ENCODE measurements at regions not wholly inside any gene's neighbourhood (a gene's known extent, or its start where the extent isn't known, plus 50 kb on each side); places are given as distances from the start of the nearest gene placed in this dataset.

DNA sequence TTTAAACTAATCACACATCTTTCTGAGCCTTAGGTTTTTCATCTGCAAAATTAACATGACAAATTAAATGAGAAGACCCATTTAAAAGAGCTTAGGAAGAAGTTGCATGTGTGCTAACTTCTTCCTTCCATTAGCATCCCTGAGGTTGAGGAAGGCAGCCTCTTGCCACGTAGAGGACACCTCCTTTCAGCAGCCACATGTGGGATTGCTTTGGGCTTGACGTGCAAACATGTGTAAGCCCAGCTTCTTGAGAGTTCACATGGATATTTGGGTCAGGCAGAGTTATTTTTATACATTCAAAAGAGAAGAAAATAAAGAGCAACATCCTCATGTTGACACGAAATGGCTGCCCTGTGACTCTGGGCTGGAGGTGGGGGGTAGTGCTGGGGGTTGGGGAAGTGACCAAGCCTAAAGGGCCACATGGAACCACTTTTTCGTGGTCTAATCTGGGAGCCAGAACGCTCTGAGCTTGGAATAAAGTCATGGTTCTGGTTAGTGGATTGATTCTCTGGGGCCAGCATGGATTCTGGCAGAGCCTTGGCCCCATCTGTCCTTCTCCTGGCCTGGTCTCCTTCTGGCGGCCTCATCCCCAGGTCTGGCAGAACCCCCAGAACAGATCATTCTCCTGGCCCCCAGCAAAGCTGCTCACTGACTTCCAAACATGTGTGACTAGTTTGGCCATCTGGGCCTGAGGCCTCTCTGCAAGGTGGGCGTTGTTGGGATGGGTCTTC, 137.1 kb upstream of the USP24 start:
- Histone ChIP-seq H3K4me1 (peaks cover 21% of the 10 kb centered on the region), H3K27ac (peak overlapping the region; percentile 53), H3K36me3 (no peaks in the 10 kb centered on the region), H3K4me3 (no peak overlapping the region), H3K9me3 (no peaks in the 10 kb centered on the region), H3K27me3 (no peaks in the 10 kb centered on the region)
- TF ChIP-seq, protein P1, sequence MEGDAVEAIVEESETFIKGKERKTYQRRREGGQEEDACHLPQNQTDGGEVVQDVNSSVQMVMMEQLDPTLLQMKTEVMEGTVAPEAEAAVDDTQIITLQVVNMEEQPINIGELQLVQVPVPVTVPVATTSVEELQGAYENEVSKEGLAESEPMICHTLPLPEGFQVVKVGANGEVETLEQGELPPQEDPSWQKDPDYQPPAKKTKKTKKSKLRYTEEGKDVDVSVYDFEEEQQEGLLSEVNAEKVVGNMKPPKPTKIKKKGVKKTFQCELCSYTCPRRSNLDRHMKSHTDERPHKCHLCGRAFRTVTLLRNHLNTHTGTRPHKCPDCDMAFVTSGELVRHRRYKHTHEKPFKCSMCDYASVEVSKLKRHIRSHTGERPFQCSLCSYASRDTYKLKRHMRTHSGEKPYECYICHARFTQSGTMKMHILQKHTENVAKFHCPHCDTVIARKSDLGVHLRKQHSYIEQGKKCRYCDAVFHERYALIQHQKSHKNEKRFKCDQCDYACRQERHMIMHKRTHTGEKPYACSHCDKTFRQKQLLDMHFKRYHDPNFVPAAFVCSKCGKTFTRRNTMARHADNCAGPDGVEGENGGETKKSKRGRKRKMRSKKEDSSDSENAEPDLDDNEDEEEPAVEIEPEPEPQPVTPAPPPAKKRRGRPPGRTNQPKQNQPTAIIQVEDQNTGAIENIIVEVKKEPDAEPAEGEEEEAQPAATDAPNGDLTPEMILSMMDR (IDR thresholded peaks at IDR 0.05), result no peak
- TF ChIP-seq EP300 (IDR thresholded peaks at IDR 0.05) (no peak), POLR2AphosphoS5 (IDR thresholded peaks at IDR 0.05) (no peak), POLR2A (IDR thresholded peaks at IDR 0.05) (no peak)
- peak; percentile 66 to 81 for DNase-seq (ENCODE audit: low spot score in 2 of 2)
- WGBS, result 61% methylated on average over 7 of the region's 7 CpGs

DNA sequence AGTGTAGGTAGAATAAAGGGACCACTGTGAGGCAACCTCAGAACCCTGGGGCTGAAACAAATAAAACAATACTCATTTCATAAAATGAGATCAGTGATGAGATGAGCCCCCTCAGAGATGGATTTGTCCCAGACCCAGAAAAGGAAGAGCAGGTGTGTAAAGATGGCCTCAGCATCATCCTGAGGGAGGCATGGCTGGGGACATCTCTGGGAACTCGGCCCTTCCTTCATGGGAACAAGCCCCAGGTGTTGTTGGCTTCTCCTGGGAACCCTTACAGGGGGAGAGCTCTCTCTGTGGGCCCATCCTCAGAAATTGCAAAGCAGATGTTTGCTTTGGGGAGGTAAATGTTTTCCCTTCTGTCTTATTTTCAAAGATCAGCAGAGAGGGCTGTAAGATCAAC, 133.2 kb upstream of the USP24 start:
- no peaks in the 10 kb centered on the region for H3K27me3 ChIP-seq
- no peak for DNase-seq (ENCODE audit: low spot score in 2 of 2)
- H3K4me1 ChIP-seq, result peaks cover 16% of the 10 kb centered on the region
- WGBS, result 0% methylated on average over 1 of the region's 1 CpG
- no peaks in the 10 kb centered on the region for H3K36me3 ChIP-seq
- H3K4me3 ChIP-seq, result no peak overlapping the region
- H3K27ac ChIP-seq, result no peak overlapping the region
- TF ChIP-seq POLR2AphosphoS5 (IDR thresholded peaks at IDR 0.05) (no peak), EP300 (IDR thresholded peaks at IDR 0.05) (no peak), POLR2A (IDR thresholded peaks at IDR 0.05) (no peak)
- TF ChIP-seq, protein P1 (IDR thresholded peaks at IDR 0.05), result no peak
- H3K9me3 ChIP-seq, result no peaks in the 10 kb centered on the region

DNA sequence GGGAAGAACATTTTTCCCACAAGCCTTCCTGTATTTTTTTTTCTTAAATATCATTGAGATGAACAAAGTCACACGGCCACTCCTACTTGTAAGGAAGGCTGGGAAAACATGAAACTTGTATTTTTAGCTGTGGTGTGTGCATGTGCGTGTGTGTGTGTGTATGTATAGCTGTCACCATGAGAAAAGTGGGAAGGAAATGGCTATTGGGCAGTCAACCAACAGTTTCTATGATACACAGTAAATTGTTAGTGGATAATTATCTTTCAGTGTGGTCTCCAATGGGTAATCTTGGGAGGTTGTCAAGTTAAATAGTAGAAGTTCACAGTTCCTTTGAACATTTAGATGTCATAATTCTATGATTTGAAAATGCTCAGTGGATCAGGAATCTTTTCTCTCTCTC, 132.7 kb upstream of the USP24 start:
- no peaks in the 10 kb centered on the region for H3K36me3 ChIP-seq
- H3K27ac ChIP-seq, result no peak overlapping the region
- peaks cover 13% of the 10 kb centered on the region for H3K4me1 ChIP-seq
- H3K4me3 ChIP-seq, result no peak overlapping the region
- no peak for DNase-seq (ENCODE audit: low spot score in 2 of 2)
- TF ChIP-seq, protein P1 (IDR thresholded peaks at IDR 0.05), result no peak
- no peak for TF ChIP-seq POLR2A (IDR thresholded peaks at IDR 0.05)
- no peak for TF ChIP-seq EP300 (IDR thresholded peaks at IDR 0.05)
- no peak for TF ChIP-seq POLR2AphosphoS5 (IDR thresholded peaks at IDR 0.05)
- no peaks in the 10 kb centered on the region for H3K9me3 ChIP-seq
- WGBS, result 52% methylated on average over 2 of the region's 2 CpGs
- no peaks in the 10 kb centered on the region for H3K27me3 ChIP-seq

DNA sequence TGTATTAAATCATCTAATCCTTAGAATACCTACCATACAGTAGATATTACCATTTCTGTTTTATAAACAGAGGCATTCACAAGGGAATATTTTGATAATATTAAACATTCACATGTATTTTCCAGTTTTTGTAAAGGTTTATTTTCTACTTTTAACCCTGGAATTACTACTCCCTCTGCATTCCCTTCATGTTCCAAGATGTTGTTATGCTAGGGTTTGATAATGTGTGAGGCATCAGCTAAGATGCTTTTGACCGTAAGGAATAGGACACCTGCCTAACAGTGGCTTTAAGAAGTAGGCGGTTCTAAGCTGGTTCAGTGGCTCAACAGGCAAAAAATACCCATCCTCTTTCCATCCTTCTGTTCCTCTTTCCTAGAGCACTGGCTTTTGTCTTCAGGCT, 131.9 kb upstream of the USP24 start:
- no peaks in the 10 kb centered on the region for H3K9me3 ChIP-seq
- peaks cover 11% of the 10 kb centered on the region for H3K4me1 ChIP-seq
- no peak for DNase-seq (ENCODE audit: low spot score in 2 of 2)
- H3K36me3 ChIP-seq, result no peaks in the 10 kb centered on the region
- H3K27me3 ChIP-seq, result no peaks in the 10 kb centered on the region
- 73% methylated on average over 2 of the region's 2 CpGs for WGBS
- no peak overlapping the region for H3K4me3 ChIP-seq
- TF ChIP-seq POLR2AphosphoS5 (IDR thresholded peaks at IDR 0.05) (no peak), EP300 (IDR thresholded peaks at IDR 0.05) (no peak), POLR2A (IDR thresholded peaks at IDR 0.05) (no peak)
- TF ChIP-seq, protein P1 (IDR thresholded peaks at IDR 0.05), result no peak
- H3K27ac ChIP-seq, result peak overlapping the region; percentile 36

DNA sequence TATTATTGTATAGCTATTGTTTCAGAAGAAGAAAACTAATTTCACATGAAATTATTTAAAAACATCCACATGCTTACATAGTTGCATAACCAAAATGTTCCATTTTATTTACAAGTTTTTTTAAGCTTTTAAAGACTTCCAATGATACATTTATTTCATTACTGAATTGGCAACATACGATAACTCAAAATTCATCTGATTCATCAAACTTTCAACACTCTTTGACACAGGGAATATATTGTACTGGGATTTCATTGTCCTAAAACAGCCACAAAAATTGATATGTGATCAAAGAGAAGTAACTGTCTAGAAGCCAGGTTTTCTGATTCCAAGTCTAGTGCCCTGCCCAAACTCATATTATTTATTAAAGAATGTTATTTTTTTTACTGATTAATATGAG, 131.4 kb upstream of the USP24 start:
- 48% methylated on average over 1 of the region's 1 CpG for WGBS
- TF ChIP-seq POLR2A (IDR thresholded peaks at IDR 0.05) (no peak), EP300 (IDR thresholded peaks at IDR 0.05) (no peak), POLR2AphosphoS5 (IDR thresholded peaks at IDR 0.05) (no peak)
- TF ChIP-seq, protein P1 (IDR thresholded peaks at IDR 0.05), result no peak
- DNase-seq (ENCODE audit: low spot score in 2 of 2), result no peak
- H3K27me3 ChIP-seq, result no peaks in the 10 kb centered on the region
- no peak overlapping the region for H3K4me3 ChIP-seq
- no peaks in the 10 kb centered on the region for H3K9me3 ChIP-seq
- no peaks in the 10 kb centered on the region for H3K36me3 ChIP-seq
- H3K4me1 ChIP-seq, result peaks cover 11% of the 10 kb centered on the region
- H3K27ac ChIP-seq, result peak overlapping the region; percentile 12

Data from suprapubic skin (tissue), 4 donors.